GM23338 (cell line): ENCODE measurements at regions not wholly inside any gene's neighbourhood (a gene's known extent, or its start where the extent isn't known, plus 50 kb on each side); places are given as distances from the start of the nearest gene placed in this dataset.

Experiments used
- ATAC-seq: fragments of 200-7000 bp; cut with Tn5 transposase; 3 replicates; pipeline ENCODE4 v1.9.1; 2020
- DNase-seq: peaks from one replicate; pipeline ENCODE4 v3.0.0-alpha.2; 2015; ENCODE audit warnings: low spot score
- H2AFZ ChIP-seq: fragments of 200-600 bp; sonication (generic); 2 replicates; pipeline ENCODE4 v1.8.0; 2016; ENCODE audit warnings: antibody characterized with exemption, mild to moderate bottlenecking, moderate library complexity
- H3F3A ChIP-seq: fragments of 200-600 bp; sonication (generic); replicated peaks from 2 replicates; pipeline ENCODE4 v1.8.0; 2017; ENCODE audit warnings: antibody characterized with exemption, mixed run types, low read depth
- H3K27ac ChIP-seq: fragments of 200-600 bp; sonication (generic); 2 replicates; pipeline ENCODE4 v1.6.1; 2016; ENCODE audit warnings: low read depth
- H3K27me3 ChIP-seq: fragments of 200-600 bp; sonication (generic); 2 replicates; pipeline ENCODE4 v1.8.0; 2016; ENCODE audit warnings: mild to moderate bottlenecking, mixed run types, moderate library complexity; ENCODE audit not compliant: insufficient read depth
- H3K36me3 ChIP-seq: fragments of 200-600 bp; sonication (generic); 2 replicates; pipeline ENCODE4 v1.8.0; 2016; ENCODE audit warnings: mild to moderate bottlenecking; ENCODE audit not compliant: insufficient read depth
- H3K4me1 ChIP-seq: fragments of 200-600 bp; sonication (generic); 2 replicates; pipeline ENCODE4 v1.8.0; 2016; ENCODE audit warnings: mild to moderate bottlenecking, moderate library complexity; ENCODE audit not compliant: insufficient read depth
- H3K4me2 ChIP-seq: fragments of 200-600 bp; sonication (generic); 2 replicates; pipeline ENCODE4 v1.7.1; 2017; ENCODE audit warnings: mixed run types
- H3K4me3 ChIP-seq: fragments of 200-600 bp; sonication (generic); 2 replicates; pipeline ENCODE4 v1.6.1; 2016; ENCODE audit warnings: mixed run types
- H3K79me2 ChIP-seq: fragments of 200-600 bp; sonication (generic); replicated peaks from 2 replicates; pipeline ENCODE4 v1.8.0; 2017; ENCODE audit warnings: mild to moderate bottlenecking; ENCODE audit not compliant: insufficient read depth
- H3K9me2 ChIP-seq: fragments of 200-600 bp; sonication (generic); 2 replicates; pipeline ENCODE4 v1.8.0; 2017; ENCODE audit not compliant: insufficient read depth
- H4K20me1 ChIP-seq: fragments of 200-600 bp; sonication (generic); replicated peaks from 2 replicates; pipeline ENCODE4 v1.8.0; 2017; ENCODE audit warnings: mild to moderate bottlenecking; ENCODE audit not compliant: insufficient read depth
- H3K27ac Mint-ChIP-seq: 2 replicates; pipeline ENCODE4 v1.8.0; 2020; ENCODE audit warnings: inconsistent platforms, mild to moderate bottlenecking, moderate library complexity, mixed read lengths
- H3K27me3 Mint-ChIP-seq: 3 replicates; pipeline ENCODE4 v1.8.0; 2022; ENCODE audit warnings: low read depth, mild to moderate bottlenecking, moderate library complexity, mixed read lengths, inconsistent platforms; ENCODE audit not compliant: insufficient read depth, poor library complexity
- H3K36me3 Mint-ChIP-seq: 3 replicates; pipeline ENCODE4 v1.8.0; 2021; ENCODE audit warnings: low read depth, mild to moderate bottlenecking, inconsistent platforms, moderate library complexity, mixed read lengths
- H3K4me1 Mint-ChIP-seq: 3 replicates; pipeline ENCODE4 v1.8.0; 2020; ENCODE audit warnings: mild to moderate bottlenecking, inconsistent platforms, mixed read lengths
- H3K4me3 Mint-ChIP-seq: 3 replicates; pipeline ENCODE4 v1.8.0; 2021; ENCODE audit warnings: moderate library complexity, mild to moderate bottlenecking, inconsistent platforms, mixed read lengths
- H3K9me3 Mint-ChIP-seq: 3 replicates; pipeline ENCODE4 v1.8.0; 2020; ENCODE audit warnings: moderate library complexity, mild to moderate bottlenecking, inconsistent platforms, mixed read lengths
- CREB1 ChIP-seq: fragments of 250-450 bp; sonication (Bioruptor Pico); IDR thresholded peaks from 2 replicates; pipeline ENCODE4 v1.5.0; 2020; ENCODE audit warnings: low read depth, mild to moderate bottlenecking, moderate library complexity
- CTCF ChIP-seq, 2 experiments: fragments of 200-600 bp in 1 of 2; sonication (generic) in 1 of 2; conservative IDR thresholded peaks; 2 replicates each; pipeline versions ENCODE4 v1.5.1 to v1.6.1; 2016 to 2017; ENCODE audit warnings: antibody characterized with exemption in 2 of 2, low read depth in 2 of 2, mild to moderate bottlenecking in 2 of 2, moderate library complexity in 1 of 2
- EZH2 ChIP-seq: fragments of 200-600 bp; sonication (generic); IDR thresholded peaks from one replicate; pipeline ENCODE4 v1.8.0; 2017; ENCODE audit warnings: antibody characterized with exemption, mild to moderate bottlenecking, low read depth; ENCODE audit not compliant: unreplicated experiment
- EZH2phosphoT487 ChIP-seq: fragments of 200-600 bp; sonication (generic); IDR thresholded peaks from one replicate; pipeline ENCODE4 v1.8.1; 2018; ENCODE audit warnings: antibody characterized with exemption; ENCODE audit not compliant: unreplicated experiment
- JUNB ChIP-seq: IDR thresholded peaks from one replicate; pipeline ENCODE4 v1.6.1; 2016; ENCODE audit warnings: antibody characterized with exemption; ENCODE audit not compliant: unreplicated experiment
- NANOG ChIP-seq: IDR thresholded peaks from 2 replicates; pipeline ENCODE4 v1.6.1; 2016; ENCODE audit warnings: antibody characterized with exemption, borderline replicate concordance
- POLR2AphosphoS5 ChIP-seq: IDR thresholded peaks from 2 replicates; pipeline ENCODE4 v1.6.1; 2016; ENCODE audit warnings: antibody characterized with exemption, low read depth
- REST ChIP-seq: IDR thresholded peaks from one replicate; pipeline ENCODE4 v1.6.1; 2018; ENCODE audit warnings: antibody characterized with exemption; ENCODE audit not compliant: unreplicated experiment
- STAT1 ChIP-seq: IDR thresholded peaks from one replicate; pipeline ENCODE4 v1.6.1; 2016; ENCODE audit warnings: antibody characterized with exemption; ENCODE audit not compliant: unreplicated experiment
- ZNF114 ChIP-seq: fragments of 250-450 bp; sonication (Bioruptor Pico); IDR thresholded peaks from 2 replicates; pipeline ENCODE4 v1.5.0; 2020; ENCODE audit warnings: mild to moderate bottlenecking, moderate library complexity
- ZNF331 ChIP-seq: fragments of 250-450 bp; sonication (Bioruptor Pico); IDR thresholded peaks from 2 replicates; pipeline ENCODE4 v1.5.0; 2020; ENCODE audit warnings: low read depth, mild to moderate bottlenecking, moderate library complexity
- ZNF462 ChIP-seq: fragments of 250-450 bp; sonication (Bioruptor Pico); IDR thresholded peaks from 2 replicates; pipeline ENCODE4 v1.5.0; 2020; ENCODE audit warnings: mild to moderate bottlenecking, moderate library complexity
- TF ChIP-seq, protein P1 (sequence below): IDR thresholded peaks from 2 replicates; pipeline ENCODE4 v1.6.1; 2016; ENCODE audit warnings: antibody characterized with exemption

DNA sequence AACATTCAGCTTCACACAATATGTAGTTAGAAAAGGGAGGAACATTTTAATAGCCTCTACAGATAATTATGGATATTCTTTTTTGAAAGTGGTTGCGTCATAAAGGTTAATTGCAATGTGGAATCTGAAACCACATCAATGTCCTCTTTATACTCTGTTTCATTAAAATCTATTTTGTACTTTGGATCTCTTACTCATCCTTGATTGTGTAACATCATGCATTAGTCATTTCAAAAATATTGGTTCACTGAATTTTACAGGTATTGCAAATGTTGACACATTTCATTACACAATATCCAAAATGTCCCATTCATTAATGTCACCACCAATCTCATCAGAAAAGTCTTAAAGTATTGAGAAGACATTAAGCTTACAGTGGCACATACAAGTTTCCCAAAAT lies 62.7 kb upstream of the USP9X start:
- no peak overlapping the region for H3K4me2 ChIP-seq
- Mint-ChIP-seq H3K27me3 (peaks cover 3% of the 10 kb centered on the region), H3K27ac (no peak overlapping the region), H3K4me3 (no peak overlapping the region), H3K4me1 (peaks cover 28% of the 10 kb centered on the region; the same call in 2 of the 3 replicates), H3K36me3 (peaks cover 9% of the 10 kb centered on the region; the same call in 1 of the 3 replicates), H3K9me3 (peaks cover 4% of the 10 kb centered on the region; the same call in 2 of the 3 replicates)
- TF ChIP-seq POLR2AphosphoS5 (no peak), ZNF114 (CRISPR knock-in tag) (no peak), CTCF (conservative IDR thresholded peaks at IDR 0.05; ENCODE audit: low read depth in 2 of 2) (no peak), REST (no peak), EZH2 (no peak), EZH2phosphoT487 (no peak), STAT1 (no peak), JUNB (no peak), CREB1 (CRISPR knock-in tag) (no peak), ZNF331 (CRISPR knock-in tag) (no peak), NANOG (no peak), ZNF462 (no peak)
- TF ChIP-seq, protein P1, sequence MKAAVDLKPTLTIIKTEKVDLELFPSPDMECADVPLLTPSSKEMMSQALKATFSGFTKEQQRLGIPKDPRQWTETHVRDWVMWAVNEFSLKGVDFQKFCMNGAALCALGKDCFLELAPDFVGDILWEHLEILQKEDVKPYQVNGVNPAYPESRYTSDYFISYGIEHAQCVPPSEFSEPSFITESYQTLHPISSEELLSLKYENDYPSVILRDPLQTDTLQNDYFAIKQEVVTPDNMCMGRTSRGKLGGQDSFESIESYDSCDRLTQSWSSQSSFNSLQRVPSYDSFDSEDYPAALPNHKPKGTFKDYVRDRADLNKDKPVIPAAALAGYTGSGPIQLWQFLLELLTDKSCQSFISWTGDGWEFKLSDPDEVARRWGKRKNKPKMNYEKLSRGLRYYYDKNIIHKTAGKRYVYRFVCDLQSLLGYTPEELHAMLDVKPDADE = no peak
- peaks cover 9% of the 10 kb centered on the region for H3F3A ChIP-seq
- H3K79me2 ChIP-seq = no peaks in the 10 kb centered on the region
- DNase-seq = no peak
- H4K20me1 ChIP-seq = no peaks in the 10 kb centered on the region
- H3K27me3 ChIP-seq = no peaks in the 10 kb centered on the region
- no peaks in the 10 kb centered on the region for H3K9me2 ChIP-seq
- H3K4me3 ChIP-seq = no peak overlapping the region
- H3K36me3 ChIP-seq = no peaks in the 10 kb centered on the region
- no peak overlapping the region for H2AFZ ChIP-seq
- H3K27ac ChIP-seq = no peak overlapping the region
- no peak for ATAC-seq
- H3K4me1 ChIP-seq = peaks cover 16% of the 10 kb centered on the region
